ENCODE measurements at regions not wholly inside any gene's neighbourhood (a gene's known extent, or its start where the extent isn't known, plus 50 kb on each side); places are given as distances from the start of the nearest gene placed in this dataset.
"Not testable (repeated sequence)": the region's sequence is repeated elsewhere in the genome, so short reads cannot be mapped to it uniquely, and the experiment has no call there.

DNA sequence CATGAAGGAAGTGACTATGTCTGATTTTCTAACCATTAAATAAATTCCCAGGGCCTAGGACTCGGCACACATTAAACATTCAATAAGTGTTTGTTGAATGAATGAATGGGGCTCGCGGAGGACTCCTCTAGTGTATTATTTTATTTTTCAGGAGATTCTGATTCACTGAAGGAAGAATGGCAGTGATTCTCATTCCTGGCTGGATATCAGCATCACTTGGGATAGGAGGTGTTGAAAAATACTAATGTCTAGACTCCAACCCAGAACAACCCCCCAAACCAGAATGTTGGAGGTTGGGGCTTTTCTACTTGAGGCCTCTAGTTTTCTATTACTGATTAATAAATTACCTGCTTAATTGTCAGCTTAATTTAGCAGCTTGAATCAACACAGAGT is 195.4 kb downstream of the BTBD3 start:
- DNase-seq, result no peak

DNA sequence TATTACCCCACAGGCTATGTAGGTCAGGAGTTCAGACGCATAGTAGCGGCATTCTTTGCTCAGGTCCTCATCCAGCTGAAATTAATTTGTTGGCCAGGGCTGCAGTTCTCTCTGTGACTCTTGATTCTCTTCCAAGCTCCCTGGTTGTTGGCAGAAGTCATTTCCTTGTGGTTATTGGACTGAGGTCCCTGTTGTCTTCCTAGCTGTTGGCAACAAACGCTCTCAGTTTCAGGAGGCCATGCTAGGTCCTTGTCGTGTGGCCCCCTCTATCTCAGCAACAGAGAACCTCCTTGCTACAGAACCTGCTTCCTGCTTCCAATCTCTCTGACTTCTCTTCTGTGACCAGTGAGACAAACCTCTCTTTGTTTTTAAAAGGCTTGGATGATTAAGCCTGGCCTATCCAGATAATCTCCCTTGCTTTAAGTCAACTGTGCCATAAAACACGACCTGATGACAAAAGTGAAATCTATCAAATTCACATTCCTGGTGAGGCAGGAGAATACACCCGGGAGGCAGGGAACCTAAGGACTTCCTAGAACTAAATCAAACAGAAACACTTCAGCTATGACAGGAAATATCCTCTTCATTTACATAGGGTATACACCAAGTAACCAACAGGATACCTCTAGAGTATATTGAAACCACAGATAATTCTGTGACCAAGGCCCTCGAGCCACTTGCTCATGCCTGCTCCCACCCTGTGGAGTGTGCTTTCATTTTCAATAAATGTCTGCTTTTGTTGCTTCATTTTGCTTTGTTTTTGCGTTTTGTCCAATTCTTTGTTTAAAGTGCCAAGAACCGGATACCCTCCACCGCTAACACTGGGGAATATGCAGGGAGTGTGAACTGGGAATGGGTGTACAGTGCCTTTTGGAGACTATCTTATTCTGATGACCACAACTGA is 196.0 kb downstream of the BTBD3 start:
- DNase-seq, result peak in 13 of 56 donors; percentile 1 to 55 (median 26)

- DNase-seq, result not testable (repeated sequence)
These were observed 211.4 kb downstream of the BTBD3 start for GRCh38 chr20:12129114-12129513.

- not testable (repeated sequence) for DNase-seq
These were observed 211.8 kb downstream of the BTBD3 start for GRCh38 chr20:12129532-12129931.

GRCh38 chr20:12130781-12131180 is 213.1 kb downstream of the BTBD3 start:
- no peak for DNase-seq

GRCh38 chr20:12133553-12133952 is 215.9 kb downstream of the BTBD3 start:
- DNase-seq, result no peak

- not testable (repeated sequence) for DNase-seq
These were observed 228.3 kb downstream of the BTBD3 start for GRCh38 chr20:12145951-12146350.

DNA sequence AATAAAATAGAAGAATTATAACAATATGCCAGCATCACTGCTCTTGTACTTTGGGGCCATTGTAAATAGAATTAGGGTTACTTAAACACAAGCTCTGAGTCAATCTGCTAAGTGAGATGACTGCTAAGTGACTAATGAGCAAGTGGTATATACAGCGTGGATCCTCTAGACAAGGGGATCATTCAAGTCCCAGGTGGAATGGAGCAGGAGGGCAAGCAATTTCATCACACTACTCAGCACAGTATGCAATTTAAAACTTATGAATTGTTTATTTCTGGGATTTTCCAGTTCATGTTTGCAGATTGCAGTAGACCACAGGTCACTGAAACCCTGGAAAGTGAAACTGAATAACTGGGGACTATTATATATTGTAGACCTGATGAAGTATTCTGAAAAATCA is 235.3 kb downstream of the BTBD3 start:
- DNase-seq, result no peak

- no peak for DNase-seq
These were observed 235.9 kb downstream of the BTBD3 start for GRCh38 chr20:12153628-12154027.

DNA sequence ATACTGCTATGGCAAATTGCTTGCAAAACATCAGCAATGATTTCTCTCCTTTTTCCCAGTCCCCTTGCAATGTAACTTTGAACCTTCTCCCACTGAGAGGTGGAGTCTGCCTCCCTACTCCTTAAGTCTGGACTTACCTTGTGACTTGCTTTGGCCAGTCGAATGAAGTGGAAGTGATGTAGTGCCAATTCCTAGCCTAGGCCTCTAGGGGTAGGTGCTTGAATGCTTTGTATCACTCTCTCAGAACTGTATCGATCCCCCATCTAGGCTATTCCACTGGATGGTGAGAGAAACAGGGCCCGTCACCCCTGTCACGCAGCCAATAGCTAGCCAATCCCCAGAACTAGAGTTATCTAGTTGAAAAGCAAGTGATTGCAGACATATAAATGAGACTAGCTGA is 238.6 kb downstream of the BTBD3 start:
- DNase-seq, result no peak

DNA sequence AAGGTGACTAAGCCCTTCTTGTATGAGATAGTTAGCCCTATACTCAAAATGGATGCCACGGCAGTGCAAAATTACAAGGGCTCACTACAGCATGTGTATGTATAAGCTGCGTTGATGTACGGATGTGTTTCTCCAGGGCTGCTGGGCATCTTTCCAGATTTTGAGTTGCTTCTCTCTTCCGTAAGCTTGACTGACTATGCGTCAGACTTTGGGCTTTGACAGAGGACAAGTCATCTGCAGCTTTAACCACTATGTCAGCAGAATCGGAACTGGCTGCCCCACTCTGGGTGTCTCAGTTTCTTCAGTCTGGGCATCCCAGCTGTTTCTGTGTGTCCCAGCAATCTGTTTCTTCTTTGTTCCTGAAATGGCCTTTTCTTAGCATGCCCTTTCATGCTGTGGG is 241.6 kb downstream of the BTBD3 start:
- no peak for DNase-seq

DNA sequence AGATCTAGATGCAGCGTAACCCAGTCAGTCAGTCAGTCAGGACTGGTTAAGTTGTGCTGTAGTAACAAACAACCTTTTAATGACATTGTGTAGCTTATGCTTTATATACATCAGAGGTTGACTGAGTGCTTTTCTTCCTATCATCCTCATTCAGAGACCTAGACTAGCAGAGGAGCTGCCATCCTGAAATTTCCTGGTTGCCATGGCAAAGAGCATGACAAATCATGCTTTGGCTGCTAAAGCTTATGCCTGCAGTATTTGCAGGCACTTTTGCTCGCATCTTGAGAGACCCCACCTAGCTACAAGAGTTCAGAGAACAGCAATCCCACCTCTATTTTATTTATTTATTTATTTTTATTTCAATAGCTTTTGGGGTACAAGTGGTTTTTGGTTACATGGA is 244.0 kb downstream of the BTBD3 start:
- DNase-seq, result no peak

DNA sequence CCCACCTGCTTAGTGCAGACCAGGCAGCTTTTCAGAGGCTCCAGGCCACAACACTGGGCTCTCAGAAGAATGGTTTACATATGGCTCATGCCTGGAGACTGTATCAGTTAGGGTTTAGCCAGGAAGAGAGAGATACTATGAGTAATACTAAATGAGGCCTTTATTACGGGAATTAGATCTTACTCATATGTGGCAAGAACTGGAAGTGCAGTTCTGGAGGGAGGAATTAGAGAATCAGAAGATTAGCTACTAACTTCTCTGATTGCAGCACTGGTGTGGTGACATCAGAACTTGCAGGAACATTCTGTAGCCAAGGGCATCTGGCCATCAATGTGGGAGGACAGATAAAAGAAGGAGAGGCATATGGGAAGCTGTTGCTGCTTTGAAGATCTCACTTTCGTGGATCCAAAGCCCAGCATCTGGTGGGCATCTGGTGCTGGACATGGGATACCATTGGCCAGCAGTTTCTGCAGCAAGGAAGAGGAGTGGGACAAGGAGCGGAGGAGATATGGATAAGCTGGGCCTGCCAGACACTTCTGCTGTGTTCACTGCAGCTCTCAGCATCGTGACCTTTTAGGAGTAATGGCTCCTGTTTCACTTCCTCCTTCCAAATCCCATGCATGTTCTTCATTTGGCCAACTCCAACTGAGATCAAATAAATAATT is 248.5 kb downstream of the BTBD3 start:
- no peak for DNase-seq

DNA sequence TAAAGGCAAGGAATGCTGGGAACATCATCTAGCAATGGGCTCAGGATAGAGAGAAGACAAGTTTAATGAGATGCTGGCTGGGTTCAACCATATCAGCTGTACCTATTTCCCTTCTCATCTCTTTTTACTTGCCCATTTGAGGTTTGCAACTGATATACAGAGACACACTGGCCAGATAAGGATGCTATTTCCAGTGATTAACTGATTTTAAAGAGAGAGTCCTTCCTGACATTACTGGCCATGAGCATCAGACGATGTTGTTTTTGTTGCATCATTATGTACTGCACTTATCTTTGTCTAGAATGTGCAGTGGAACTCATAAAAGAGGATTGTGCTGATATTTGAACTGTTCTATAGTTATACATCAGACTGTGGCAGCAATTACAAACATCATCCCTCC is 252.7 kb downstream of the BTBD3 start:
- DNase-seq, result no peak

GRCh38 chr20:12171923-12172524 is 254.3 kb downstream of the BTBD3 start:
- peak in 1 of 56 donors; percentile 10 for DNase-seq

GRCh38 chr20:12173347-12174012 is 255.8 kb downstream of the BTBD3 start:
- no peak for DNase-seq

GRCh38 chr20:12175538-12175937 is 257.8 kb downstream of the BTBD3 start:
- no peak for DNase-seq

- peak in 4 of 56 donors; percentile 3 to 26 (median 14) for DNase-seq
These were observed 260.1 kb downstream of the BTBD3 start for GRCh38 chr20:12177657-12178293.

DNA sequence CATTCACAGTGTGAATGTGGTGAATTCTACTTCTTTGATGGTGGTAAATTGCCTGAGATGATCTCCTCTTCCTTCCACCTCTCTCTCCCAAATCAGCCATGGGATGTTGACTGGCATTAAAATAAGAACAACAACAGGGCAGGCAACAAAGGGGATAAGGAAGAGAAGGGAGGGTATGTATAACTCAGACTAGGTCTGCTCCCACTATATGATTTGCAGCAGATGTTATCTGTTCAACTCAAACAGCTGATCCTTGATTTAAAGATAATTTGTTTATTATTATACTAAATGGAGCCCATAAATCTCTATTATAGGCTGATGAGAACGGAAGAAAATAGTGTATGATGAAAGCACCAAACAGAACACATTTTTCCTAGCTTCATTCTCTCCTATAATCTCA is 262.0 kb downstream of the BTBD3 start:
- no peak for DNase-seq

DNA sequence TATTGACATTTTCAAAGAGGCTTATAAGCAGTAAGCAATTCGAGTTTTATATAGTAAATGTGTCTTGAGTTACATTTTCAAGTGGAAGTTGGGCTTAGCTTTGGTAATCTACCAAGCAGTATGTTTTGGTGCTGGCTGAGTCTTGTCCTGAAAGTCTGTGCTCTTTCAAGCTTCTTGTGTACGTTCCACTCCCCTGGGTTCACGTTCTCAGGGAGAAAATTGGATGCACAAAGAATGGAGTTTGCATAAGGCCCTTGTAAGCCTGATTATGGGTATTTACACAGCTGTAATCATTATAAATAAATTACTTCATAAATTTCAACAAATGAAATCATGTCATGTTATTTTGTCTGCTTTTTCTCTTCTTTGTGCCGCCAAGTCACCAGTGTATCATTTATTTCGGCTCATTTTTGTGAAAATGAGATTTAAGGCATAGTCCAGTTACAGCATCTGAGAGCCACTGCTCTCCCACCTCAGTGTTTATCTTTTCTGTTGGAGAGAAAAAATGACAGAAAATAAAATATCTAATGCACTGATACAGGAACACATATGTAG is 262.5 kb downstream of the BTBD3 start:
- no peak for DNase-seq

- DNase-seq, result no peak
These were observed 280.6 kb downstream of the BTBD3 start for GRCh38 chr20:12198281-12198680.

Measured in amygdala (tissue), 56 donors.